Right lobe of liver (tissue), 6 donors: ENCODE measurements at regions not wholly inside any gene's neighbourhood (a gene's known extent, or its start where the extent isn't known, plus 50 kb on each side); places are given as distances from the start of the nearest gene placed in this dataset.

Experiments
- ATAC-seq, 4 donors: fragments of 200-7000 bp; cut with Tn5 transposase; one replicate each; pipeline ENCODE4 v1.9.1; 2020; ENCODE audit warnings: mild to moderate bottlenecking in 4 of 4, moderate library complexity in 4 of 4
- DNase-seq, 3 donors: peaks; one replicate each; pipeline ENCODE4 v3.0.0-alpha.2; 2020
- H3K27ac ChIP-seq, 3 donors: fragments of 200-600 bp; one replicate each; pipeline ENCODE4 v1.8.0; 2022
- H3K27me3 ChIP-seq, 2 donors: fragments of 200-600 bp; one replicate each; pipeline ENCODE4 v1.8.0; 2022
- H3K36me3 ChIP-seq, 4 donors: fragments of 200-600 bp; sonication (generic) in 1 of 4; one replicate each; pipeline versions ENCODE4 v1.5.1 to v1.8.0; 2017 to 2022; ENCODE audit warnings: control low read depth in 1 of 4
- H3K4me1 ChIP-seq, 4 donors: fragments of 200-600 bp; sonication (generic) in 1 of 4; one replicate each; pipeline versions ENCODE4 v1.5.1 to v1.8.0; 2017 to 2022; ENCODE audit warnings: control low read depth in 1 of 4
- H3K4me3 ChIP-seq, 3 donors: fragments of 200-600 bp; one replicate each; pipeline ENCODE4 v1.8.0; 2022
- H3K9me3 ChIP-seq, 4 donors: fragments of 200-600 bp; sonication (generic) in 1 of 4; one replicate each; pipeline versions ENCODE4 v1.5.1 to v1.8.0; 2017 to 2022; ENCODE audit warnings: control low read depth in 1 of 4
- POLR2A ChIP-seq: fragments of 450-650 bp; IDR thresholded peaks from one replicate; pipeline ENCODE4 v1.6.1; 2017; ENCODE audit warnings: antibody characterized with exemption, mild to moderate bottlenecking
- WGBS: methylation state at CpG from one replicate; pipeline ENCODE4 v1.1.6; 2018; ENCODE audit warnings: low coverage, low lambda C conversion rate; ENCODE audit not compliant: insufficient coverage; ENCODE audit errors: missing lambda C conversion rate; 5-methylcytosine and 5-hydroxymethylcytosine counted together
- intact Hi-C, 2 donors: fragments of 100-400 bp; cut with DNase I; formaldehyde crosslinking; loops; one replicate each; pipeline versions ENCODE4 v1.11.2 to v1.14.1; 2022
- TF ChIP-seq, protein P1 (sequence below), 4 donors: fragments of 200-600 bp in 3 of 4; fragments of 450-650 bp in 1 of 4; IDR thresholded peaks; one replicate each; pipeline versions ENCODE4 v1.5.1 to v1.8.0; 2016 to 2022; ENCODE audit warnings: antibody characterized with exemption in 4 of 4, mild to moderate bottlenecking in 2 of 4
- donor health status: DM: no; HTN: yes; CAD: no.
- donor health status: DM: no; HTN: no; CAD: no.
- donor health status: DM: no; HTN: no; CAD: no.
- donor health status: DM: no; HTN: yes; CAD: no.
- donor health status: DM: no; HTN: yes; CAD: no.

- Histone ChIP-seq H3K4me3 (no peak overlapping the region), H3K9me3 (no peaks in the 10 kb centered on the region), H3K4me1 (no peaks in the 10 kb centered on the region), H3K27me3 (no peaks in the 10 kb centered on the region), H3K27ac (no peak overlapping the region), H3K36me3 (no peaks in the 10 kb centered on the region)
- no peak for DNase-seq
- WGBS = 43% methylated on average over 3 of the region's 3 CpGs
- intact Hi-C loops = no loop called here
- no peak for ATAC-seq
- no peak for TF ChIP-seq POLR2A
- TF ChIP-seq, protein P1, sequence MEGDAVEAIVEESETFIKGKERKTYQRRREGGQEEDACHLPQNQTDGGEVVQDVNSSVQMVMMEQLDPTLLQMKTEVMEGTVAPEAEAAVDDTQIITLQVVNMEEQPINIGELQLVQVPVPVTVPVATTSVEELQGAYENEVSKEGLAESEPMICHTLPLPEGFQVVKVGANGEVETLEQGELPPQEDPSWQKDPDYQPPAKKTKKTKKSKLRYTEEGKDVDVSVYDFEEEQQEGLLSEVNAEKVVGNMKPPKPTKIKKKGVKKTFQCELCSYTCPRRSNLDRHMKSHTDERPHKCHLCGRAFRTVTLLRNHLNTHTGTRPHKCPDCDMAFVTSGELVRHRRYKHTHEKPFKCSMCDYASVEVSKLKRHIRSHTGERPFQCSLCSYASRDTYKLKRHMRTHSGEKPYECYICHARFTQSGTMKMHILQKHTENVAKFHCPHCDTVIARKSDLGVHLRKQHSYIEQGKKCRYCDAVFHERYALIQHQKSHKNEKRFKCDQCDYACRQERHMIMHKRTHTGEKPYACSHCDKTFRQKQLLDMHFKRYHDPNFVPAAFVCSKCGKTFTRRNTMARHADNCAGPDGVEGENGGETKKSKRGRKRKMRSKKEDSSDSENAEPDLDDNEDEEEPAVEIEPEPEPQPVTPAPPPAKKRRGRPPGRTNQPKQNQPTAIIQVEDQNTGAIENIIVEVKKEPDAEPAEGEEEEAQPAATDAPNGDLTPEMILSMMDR (IDR thresholded peaks at IDR 0.05) = no peak
Measured at GRCh38 chr3:78293284-78293683, 1253.4 kb downstream of the ROBO2 start.

DNA sequence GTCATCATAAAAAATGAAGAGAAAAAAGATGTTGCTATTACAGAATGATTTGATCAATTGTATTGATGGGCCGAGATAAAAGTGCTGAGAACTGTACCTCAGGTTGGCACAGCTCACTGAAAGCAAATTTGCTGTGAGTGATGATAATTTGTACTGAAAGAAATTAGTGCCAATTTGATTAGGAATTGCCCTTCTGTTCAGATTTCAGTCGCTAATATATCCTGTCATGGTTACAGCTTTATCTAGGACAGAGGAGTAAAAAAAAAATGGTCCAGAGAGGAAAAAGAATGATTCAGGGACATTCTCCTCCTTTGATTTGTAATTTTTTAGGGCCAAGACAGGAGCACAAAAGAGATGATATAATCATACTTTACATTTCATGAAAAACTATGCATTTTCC is 1264.2 kb downstream of the ROBO2 start:
- TF ChIP-seq POLR2A = no peak
- TF ChIP-seq, protein P1 (IDR thresholded peaks at IDR 0.05) = no peak
- 51% methylated on average over 2 of the region's 2 CpGs for WGBS
- Histone ChIP-seq H3K9me3 (no peaks in the 10 kb centered on the region), H3K36me3 (no peaks in the 10 kb centered on the region), H3K27me3 (no peaks in the 10 kb centered on the region), H3K4me3 (no peak overlapping the region), H3K27ac (no peak overlapping the region), H3K4me1 (no peaks in the 10 kb centered on the region)
- intact Hi-C loops = no loop called here
- no peak for DNase-seq
- ATAC-seq = no peak

DNA sequence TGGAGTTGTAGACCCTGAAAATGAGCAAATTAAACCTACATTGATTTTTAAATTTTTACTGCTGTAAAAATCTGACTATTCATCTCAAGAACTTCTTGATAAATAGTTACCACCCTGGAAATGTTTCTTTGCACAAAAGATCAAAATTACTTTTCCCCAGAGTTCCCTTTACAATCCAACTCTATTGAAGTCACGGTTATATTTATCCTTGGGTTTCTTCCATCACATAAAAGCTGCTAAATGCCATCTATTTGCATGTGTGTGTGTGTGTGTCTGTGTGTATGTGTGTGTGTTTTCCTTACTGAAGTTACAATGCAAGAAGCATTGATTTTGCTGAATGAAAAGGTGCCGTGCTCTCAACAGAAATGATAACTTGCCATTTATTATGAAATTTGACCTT is 1273.0 kb downstream of the ROBO2 start:
- ATAC-seq (no peak), DNase-seq (no peak)
- intact Hi-C loops = no loop called here
- TF ChIP-seq, protein P1 (IDR thresholded peaks at IDR 0.05) = no peak
- TF ChIP-seq POLR2A = no peak
- H3K27ac ChIP-seq = no peak overlapping the region
- no peaks in the 10 kb centered on the region for H3K4me1 ChIP-seq
- no peak overlapping the region for H3K4me3 ChIP-seq
- no peaks in the 10 kb centered on the region for H3K27me3 ChIP-seq
- H3K9me3 ChIP-seq = no peaks in the 10 kb centered on the region
- H3K36me3 ChIP-seq = no peaks in the 10 kb centered on the region
- 67% methylated on average over 2 of the region's 2 CpGs for WGBS

GRCh38 chr3:78313332-78313731 is 1273.4 kb downstream of the ROBO2 start:
- H3K27ac ChIP-seq = no peak overlapping the region
- TF ChIP-seq, protein P1 (IDR thresholded peaks at IDR 0.05) = no peak
- TF ChIP-seq POLR2A = no peak
- no peaks in the 10 kb centered on the region for H3K36me3 ChIP-seq
- no peak overlapping the region for H3K4me3 ChIP-seq
- 55% methylated on average over 1 of the region's 1 CpG for WGBS
- H3K4me1 ChIP-seq = no peaks in the 10 kb centered on the region
- no peaks in the 10 kb centered on the region for H3K27me3 ChIP-seq
- DNase-seq (no peak), ATAC-seq (no peak)
- H3K9me3 ChIP-seq = no peaks in the 10 kb centered on the region
- intact Hi-C loops = no loop called here

DNA sequence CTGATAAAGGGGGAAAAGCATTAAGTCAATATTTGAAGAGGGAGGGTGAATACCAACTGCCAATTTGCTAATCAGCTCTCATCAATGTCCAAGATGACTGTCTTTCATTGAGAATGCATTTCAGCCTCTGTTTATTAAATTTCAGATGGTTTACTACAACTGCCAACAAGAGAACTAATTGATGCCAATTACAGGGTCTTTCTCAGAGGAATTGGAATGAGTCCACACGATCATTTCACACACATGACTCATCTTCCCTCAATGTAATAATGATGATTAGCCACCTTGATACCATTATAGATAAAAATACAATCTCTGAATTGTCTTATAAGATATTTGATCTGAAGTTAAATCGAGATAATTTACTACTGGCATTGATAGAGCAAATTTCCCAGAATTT is 1274.4 kb downstream of the ROBO2 start:
- no peak for TF ChIP-seq POLR2A
- TF ChIP-seq, protein P1 (IDR thresholded peaks at IDR 0.05) = no peak
- no peaks in the 10 kb centered on the region for H3K27me3 ChIP-seq
- no peaks in the 10 kb centered on the region for H3K9me3 ChIP-seq
- no peak overlapping the region for H3K27ac ChIP-seq
- H3K4me1 ChIP-seq = no peaks in the 10 kb centered on the region
- ATAC-seq (no peak), DNase-seq (no peak)
- H3K4me3 ChIP-seq = no peak overlapping the region
- WGBS = 24% methylated on average over 2 of the region's 2 CpGs
- H3K36me3 ChIP-seq = no peaks in the 10 kb centered on the region
- intact Hi-C loops = no loop called here
